Left ventricle myocardium inferior (tissue), 1 donor: ENCODE measurements at regions not wholly inside any gene's neighbourhood (a gene's known extent, or its start where the extent isn't known, plus 50 kb on each side); places are given as distances from the start of the nearest gene placed in this dataset.

Experiments
- DNase-seq: peaks from one replicate; pipeline ENCODE4 v3.0.0-alpha.2; 2020
- H3K27ac ChIP-seq: fragments of 200-600 bp; replicated peaks from 2 replicates; pipeline ENCODE4 v1.8.0; 2021
- H3K27me3 ChIP-seq: fragments of 200-600 bp; 2 replicates; pipeline ENCODE4 v1.8.0; 2021; ENCODE audit warnings: low read depth
- H3K36me3 ChIP-seq: fragments of 200-600 bp; 2 replicates; pipeline ENCODE4 v1.8.0; 2021
- H3K4me1 ChIP-seq: fragments of 200-600 bp; 2 replicates; pipeline ENCODE4 v1.8.0; 2021
- H3K4me3 ChIP-seq: fragments of 200-600 bp; 2 replicates; pipeline ENCODE4 v1.8.0; 2021; ENCODE audit warnings: mild to moderate bottlenecking, moderate library complexity
- H3K9me3 ChIP-seq: fragments of 200-600 bp; replicated peaks from 2 replicates; pipeline ENCODE4 v1.8.0; 2021
- intact Hi-C: fragments of 100-400 bp; cut with micrococcal nuclease; formaldehyde crosslinking; loops from one replicate; pipeline ENCODE4 v1.11.0; 2022
- TF ChIP-seq, protein P1 (sequence below): fragments of 200-600 bp; IDR thresholded peaks from 2 replicates; pipeline ENCODE4 v1.8.0; 2021; ENCODE audit warnings: antibody characterized with exemption, mild to moderate bottlenecking, borderline replicate concordance
- donor health status: DM: no; HTN: yes; CAD: no; lungs with severe emphysema.

DNA sequence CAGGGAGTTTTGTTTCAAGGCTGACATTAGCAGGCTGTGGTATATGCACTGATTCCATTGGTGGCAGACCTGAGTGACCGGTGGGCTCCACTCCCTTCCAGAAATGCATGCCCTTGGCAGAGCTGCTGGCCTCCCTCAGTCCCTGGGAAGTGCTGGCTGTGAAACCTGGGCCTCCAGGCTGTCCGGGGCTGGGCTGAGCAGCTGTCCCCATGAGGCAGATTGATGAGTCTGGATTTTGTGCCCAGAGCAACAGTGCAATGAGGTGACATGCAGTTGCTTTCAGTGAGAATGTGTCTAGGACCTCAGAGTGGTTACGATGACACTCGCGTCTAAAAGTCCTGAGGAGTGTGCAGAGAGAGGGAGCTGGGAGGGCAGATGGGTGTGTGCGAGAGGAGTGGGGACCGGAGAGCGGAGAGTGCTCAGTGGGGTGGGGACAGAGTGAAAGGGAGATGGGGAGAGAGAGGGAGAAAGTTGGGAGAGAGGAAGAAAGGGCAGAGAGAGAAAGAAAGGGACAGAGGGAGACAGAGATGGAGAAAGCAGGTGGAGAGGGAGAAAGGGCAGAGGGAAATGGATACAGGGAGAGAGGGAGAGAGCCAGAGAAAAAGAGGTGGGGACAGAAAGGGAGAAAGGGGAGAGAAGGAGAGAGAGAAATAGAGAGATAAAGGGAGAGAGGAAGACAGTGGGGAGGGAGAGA lies 978.3 kb downstream of the BRD1 start:
- intact Hi-C loops = no loop called here
- H3K27me3 ChIP-seq = peaks cover 55% of the 10 kb centered on the region
- no peaks in the 10 kb centered on the region for H3K36me3 ChIP-seq

DNA sequence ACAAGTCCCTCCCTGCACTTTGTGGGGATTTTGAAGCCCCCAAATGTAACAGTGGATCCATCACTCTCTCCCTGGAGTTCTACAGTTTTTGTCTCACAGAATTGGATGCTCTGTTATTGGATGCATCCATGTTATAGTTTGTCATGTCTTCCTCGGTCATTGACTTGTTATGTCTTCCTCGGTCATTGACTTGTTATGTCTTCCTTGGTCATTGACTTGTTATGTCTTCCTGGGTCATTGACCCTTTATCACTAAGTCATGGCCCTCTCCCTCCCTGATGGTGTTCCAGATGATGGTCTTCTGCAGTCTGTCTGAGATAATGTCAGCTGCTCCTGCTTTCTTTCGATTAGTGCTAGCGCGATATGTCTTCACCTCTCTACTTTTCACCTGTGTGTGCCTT lies 981.5 kb downstream of the BRD1 start:
- H3K4me3 ChIP-seq = no peak overlapping the region
- H3K9me3 ChIP-seq = no peaks in the 10 kb centered on the region
- no peaks in the 10 kb centered on the region for H3K36me3 ChIP-seq
- H3K4me1 ChIP-seq = no peaks in the 10 kb centered on the region
- TF ChIP-seq, protein P1, sequence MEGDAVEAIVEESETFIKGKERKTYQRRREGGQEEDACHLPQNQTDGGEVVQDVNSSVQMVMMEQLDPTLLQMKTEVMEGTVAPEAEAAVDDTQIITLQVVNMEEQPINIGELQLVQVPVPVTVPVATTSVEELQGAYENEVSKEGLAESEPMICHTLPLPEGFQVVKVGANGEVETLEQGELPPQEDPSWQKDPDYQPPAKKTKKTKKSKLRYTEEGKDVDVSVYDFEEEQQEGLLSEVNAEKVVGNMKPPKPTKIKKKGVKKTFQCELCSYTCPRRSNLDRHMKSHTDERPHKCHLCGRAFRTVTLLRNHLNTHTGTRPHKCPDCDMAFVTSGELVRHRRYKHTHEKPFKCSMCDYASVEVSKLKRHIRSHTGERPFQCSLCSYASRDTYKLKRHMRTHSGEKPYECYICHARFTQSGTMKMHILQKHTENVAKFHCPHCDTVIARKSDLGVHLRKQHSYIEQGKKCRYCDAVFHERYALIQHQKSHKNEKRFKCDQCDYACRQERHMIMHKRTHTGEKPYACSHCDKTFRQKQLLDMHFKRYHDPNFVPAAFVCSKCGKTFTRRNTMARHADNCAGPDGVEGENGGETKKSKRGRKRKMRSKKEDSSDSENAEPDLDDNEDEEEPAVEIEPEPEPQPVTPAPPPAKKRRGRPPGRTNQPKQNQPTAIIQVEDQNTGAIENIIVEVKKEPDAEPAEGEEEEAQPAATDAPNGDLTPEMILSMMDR = no peak
- H3K27me3 ChIP-seq = peaks cover 79% of the 10 kb centered on the region
- no peak for DNase-seq
- no peak overlapping the region for H3K27ac ChIP-seq
- intact Hi-C loops = no loop called here

More for the DNA sequence above, 978.3 kb downstream of the BRD1 start:
- no peak overlapping the region for H3K4me3 ChIP-seq
- H3K4me1 ChIP-seq = no peaks in the 10 kb centered on the region
- no peak overlapping the region for H3K27ac ChIP-seq
- DNase-seq = no peak
- H3K9me3 ChIP-seq = no peaks in the 10 kb centered on the region
- TF ChIP-seq, protein P1 = no peak

DNA sequence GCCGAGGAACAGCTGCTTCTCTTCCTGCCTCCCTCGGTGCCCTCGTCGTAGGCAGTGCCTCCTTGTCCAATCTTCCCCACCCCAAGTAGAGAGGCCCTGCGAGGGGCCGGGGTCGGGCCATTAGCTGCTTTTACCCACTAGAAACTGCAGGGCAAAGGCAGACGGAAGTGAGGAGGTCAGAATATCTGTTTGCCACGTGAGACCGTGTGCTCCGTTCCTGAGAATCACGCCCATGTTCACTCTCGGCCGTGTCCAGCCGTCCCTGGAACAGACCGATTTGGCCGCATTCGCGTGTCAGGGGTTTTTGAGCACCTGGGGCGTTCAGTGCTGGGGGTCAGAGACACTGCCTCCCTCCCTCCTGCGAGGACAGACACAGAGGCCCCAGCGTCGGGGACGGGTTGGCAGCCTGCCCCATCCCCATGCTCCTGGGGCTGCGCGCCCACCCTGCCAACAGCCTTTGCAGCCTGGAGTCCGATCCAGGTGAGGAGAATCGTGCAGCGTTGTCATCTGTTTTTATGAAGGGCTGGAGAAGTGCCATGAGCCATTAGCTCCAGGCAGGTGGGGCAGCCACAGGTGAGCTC lies 982.2 kb downstream of the BRD1 start:
- intact Hi-C loops = no loop called here
- no peak for DNase-seq
- peaks cover 83% of the 10 kb centered on the region for H3K27me3 ChIP-seq

DNA sequence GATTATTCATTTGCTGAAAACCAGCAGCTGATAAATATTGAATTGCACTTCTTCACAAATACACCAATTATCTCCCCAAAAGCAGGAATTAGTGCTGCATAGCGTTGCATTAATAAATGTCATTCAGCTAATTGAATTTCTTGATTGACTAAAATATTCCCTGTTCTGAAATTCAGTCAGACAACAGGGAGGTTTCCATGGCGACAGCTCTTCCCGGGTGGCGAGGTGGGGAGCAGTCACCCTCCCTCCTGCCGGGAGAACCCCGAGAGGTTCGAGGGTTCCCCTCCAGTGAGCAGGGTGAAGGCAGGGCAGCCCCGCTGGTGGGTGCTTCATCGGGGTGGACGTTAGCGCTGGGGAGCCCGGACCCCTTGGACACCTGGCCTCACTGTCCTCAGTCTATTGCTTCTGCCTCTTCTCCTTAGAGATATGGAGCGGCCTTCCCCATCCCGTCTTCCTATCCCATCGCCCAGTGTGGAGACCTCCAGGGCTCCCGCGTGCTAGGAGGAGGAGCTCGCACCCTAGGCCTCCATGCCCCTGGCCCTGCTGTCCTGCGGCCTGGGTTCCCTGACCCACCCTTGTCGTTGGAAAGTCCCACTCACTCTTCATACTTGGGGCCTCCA lies 983.5 kb downstream of the BRD1 start:
- TF ChIP-seq, protein P1 = no peak
- Histone ChIP-seq H3K36me3 (no peaks in the 10 kb centered on the region), H3K9me3 (no peaks in the 10 kb centered on the region), H3K27ac (no peak overlapping the region), H3K27me3 (peaks cover 80% of the 10 kb centered on the region), H3K4me1 (no peaks in the 10 kb centered on the region), H3K4me3 (no peak overlapping the region)
- no peak for DNase-seq
- intact Hi-C loops = no loop called here

More for the DNA sequence above, 982.2 kb downstream of the BRD1 start:
- TF ChIP-seq, protein P1 = no peak
- H3K9me3 ChIP-seq = no peaks in the 10 kb centered on the region
- no peaks in the 10 kb centered on the region for H3K36me3 ChIP-seq
- H3K27ac ChIP-seq = no peak overlapping the region
- H3K4me1 ChIP-seq = no peaks in the 10 kb centered on the region
- no peak overlapping the region for H3K4me3 ChIP-seq

DNA sequence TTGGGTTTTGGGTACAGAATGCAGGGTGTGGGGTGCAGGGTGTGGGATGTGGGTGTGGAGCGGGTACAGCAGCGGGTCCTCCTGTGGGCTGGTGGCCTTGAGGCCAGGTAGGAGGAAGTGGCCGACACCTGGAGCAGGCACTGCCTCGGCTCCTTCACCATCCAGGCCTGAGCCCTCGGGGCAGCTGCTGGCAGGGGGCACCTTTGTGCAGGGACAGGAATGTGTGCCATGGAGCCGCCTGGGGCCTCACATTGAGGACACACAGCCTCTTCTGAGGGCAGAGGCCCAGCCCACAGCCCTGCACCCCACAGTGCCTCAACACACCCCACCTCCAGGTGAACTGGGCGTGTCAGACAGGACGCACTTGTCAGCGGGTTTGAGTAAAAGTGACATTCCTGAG lies 984.0 kb downstream of the BRD1 start:
- Histone ChIP-seq H3K4me3 (no peak overlapping the region), H3K27ac (no peak overlapping the region), H3K9me3 (no peaks in the 10 kb centered on the region), H3K36me3 (no peaks in the 10 kb centered on the region), H3K27me3 (peaks cover 75% of the 10 kb centered on the region), H3K4me1 (no peaks in the 10 kb centered on the region)
- TF ChIP-seq, protein P1 = no peak
- intact Hi-C loops = no loop called here
- DNase-seq = no peak
